Pons (tissue), 1 donor: ENCODE measurements at regions not wholly inside any gene's neighbourhood (a gene's known extent, or its start where the extent isn't known, plus 50 kb on each side); places are given as distances from the start of the nearest gene placed in this dataset.
"Not testable (repeated sequence)": the region's sequence is repeated elsewhere in the genome, so short reads cannot be mapped to it uniquely, and the experiment has no call there.

ENCODE experiments used
- DNase-seq: peaks from one replicate; pipeline ENCODE4 v3.0.0-alpha.2; 2016; ENCODE audit warnings: low spot score

DNA sequence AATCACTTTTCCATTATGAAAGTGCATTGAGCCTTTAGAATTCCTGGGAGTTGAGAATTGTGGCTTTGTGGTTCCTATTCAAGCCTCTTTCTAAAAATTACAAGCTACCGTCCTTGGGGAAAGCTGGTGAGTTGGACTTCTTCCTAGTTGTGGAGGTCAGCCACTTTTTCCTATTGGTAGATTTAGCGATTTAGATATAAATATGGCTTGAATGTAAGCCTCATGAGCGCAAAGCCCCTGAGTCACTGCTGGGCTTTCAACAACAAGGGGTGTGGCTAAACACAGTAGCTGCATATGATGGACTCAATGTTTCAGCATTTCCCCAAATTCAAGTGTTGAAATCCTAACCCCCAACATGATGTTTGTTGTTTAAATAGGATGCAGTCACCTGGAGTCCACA, 150.0 kb upstream of the IGFBP3 start:
- no peak for DNase-seq

DNA sequence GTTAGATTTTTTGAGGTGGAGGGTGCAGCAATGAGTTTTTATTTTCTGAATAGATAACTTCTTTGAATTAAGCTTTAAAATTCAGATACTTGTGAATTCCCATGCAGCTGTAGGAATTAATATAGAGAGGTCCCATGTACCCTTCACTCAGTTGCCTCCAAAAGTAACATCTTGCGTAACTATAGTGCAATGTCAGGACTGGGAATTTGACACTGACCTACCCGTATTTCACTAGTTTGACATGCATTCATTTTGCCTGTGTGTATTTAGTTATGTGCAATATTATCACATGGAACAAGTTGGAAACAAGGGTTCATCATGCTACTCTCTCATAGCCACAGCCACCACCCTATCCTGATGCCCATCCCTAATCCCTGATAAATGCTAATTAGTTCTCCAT, 147.1 kb upstream of the IGFBP3 start:
- no peak for DNase-seq

DNA sequence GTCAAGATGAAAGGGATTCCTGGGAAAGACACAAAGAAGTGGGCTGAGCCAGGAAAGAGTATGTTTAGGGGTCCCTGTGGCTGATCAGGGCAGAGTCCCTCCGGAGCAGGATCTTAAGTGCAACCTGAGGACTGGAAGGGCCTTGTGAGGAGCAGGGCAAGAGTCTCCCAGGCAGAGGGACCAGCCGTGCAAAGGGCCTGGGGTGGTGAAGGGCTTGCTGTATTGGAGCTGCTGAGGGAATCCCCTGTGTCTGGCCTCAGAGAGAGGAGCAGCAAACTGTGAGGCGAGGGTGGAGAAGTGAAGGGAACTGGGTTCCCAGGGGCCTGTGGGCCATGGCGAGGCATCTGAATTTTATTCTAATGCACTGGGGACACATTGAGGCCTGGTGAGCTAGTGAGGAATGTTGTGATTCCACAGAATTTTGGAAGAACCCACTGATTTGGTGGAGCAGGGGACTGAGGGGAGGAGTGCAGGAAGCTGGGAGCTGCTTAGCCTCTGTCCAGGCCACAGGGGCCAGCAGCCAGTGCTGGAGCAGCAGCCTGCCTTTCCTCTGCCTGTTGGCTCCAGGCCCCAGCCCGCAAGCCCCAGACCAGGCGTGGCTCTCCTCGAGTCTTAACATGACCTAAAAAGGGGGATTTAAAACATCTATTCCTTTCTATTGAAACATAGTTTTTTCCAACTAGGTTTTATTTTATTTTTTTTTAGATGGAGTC, 138.4 kb upstream of the IGFBP3 start:
- no peak for DNase-seq

DNA sequence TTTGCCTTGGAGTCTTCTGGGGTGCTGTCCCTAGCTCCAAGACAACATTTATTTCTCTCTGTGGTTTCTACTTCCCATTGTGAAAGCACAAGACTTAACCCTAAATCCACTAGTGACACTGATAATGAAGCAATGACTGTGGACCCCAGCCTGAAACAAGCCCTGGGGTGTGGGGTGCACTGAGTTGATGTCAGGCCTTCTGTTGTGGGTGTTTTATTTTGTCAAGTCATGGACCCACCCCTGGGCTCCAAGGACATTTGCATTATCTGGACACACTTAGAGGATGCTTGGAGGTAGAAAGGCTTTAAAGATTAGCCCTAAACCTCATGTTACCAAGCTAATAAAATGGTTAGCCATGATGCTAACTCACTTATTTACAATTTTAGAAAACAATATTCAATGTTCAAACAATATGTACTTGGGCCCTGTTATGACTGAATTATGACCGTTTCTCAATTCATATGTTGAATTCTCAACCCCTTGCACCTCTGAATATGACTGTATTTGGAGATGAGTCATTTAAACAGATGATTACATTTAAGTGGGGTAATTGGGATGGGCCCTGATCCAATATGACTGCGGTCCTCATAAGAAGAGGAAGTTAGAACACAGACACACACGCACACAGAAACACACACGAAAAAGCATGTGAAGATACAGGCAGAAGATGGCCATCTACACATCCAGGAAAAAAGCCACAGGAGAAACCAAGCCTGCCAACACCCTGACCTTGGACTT, 137.2 kb upstream of the IGFBP3 start:
- DNase-seq = no peak

DNA sequence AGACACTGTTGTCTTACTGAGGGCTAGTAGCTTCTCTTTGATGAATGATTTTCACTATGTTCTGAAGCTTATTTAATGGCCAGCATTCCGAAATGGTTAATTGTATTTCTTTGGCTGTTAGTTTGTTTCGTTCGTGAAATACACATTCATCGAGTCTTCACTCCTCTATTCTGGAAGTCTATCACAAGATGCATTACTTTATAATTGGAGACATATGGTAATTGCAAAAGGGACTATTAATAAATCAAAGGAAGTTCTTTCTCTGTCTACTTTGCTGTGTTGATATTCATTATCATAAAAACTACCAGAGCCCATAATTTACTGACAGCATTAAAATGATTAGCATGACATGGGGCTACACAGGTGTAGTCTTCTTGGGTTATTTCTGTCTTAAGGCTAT, 133.8 kb upstream of the IGFBP3 start:
- no peak for DNase-seq

DNA sequence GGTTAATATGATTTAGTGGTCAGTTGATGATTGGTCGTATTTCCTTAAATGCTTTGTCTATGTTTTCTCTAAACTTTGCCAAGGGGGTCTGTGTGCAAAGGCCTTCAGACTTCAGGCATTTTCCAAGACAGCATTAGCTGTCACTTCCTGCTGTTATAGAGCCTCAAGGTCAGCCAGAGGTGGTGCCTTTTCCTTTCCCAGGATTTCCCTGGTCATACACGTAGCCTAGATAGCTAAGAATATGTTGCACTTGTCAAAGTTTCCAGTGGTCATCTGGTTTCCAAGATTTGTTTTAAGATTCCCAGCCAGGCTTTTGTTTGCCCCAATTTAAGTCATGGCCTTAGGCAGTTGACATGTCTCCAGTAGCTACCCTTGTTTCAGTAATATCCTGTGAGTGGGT, 133.2 kb upstream of the IGFBP3 start:
- DNase-seq = no peak

DNA sequence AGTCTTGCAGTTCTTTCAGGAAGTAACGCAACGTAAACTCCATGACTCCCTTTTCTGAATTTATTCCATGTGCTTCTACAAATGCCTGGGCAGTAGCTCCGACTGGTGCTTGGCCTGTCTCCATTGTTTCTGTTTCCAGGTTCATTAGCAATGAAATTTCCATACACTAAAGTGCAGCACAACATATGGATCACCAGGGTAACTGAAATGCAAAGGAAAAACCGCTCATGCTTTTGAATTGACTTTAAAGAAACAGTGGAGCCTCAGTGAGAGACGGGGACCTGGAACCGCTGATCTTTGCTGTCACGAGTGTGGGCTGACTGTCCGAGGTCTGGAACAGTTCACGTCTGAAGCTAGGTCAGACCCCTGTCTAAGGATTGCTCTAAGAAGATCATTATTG, 126.5 kb upstream of the IGFBP3 start:
- DNase-seq = no peak

DNA sequence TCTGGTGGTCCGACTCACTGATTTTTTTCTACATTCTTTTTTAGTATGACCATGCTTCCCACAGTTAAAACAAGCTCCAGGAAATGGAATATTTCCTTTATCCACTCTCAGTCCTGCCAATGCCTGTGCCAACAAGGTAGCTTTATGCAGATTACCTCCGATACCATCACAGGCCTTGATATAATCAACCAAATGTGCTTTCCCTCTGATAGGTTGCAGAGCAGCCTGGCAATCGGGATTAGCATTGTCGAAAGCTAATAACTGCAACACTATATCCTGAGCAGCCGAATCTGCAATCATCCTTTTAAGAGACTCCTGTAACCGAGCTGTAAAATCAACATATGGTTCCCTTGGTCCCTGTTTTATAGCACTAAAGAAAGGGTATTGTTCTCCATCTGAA, 122.3 kb upstream of the IGFBP3 start:
- not testable (repeated sequence) for DNase-seq

DNA sequence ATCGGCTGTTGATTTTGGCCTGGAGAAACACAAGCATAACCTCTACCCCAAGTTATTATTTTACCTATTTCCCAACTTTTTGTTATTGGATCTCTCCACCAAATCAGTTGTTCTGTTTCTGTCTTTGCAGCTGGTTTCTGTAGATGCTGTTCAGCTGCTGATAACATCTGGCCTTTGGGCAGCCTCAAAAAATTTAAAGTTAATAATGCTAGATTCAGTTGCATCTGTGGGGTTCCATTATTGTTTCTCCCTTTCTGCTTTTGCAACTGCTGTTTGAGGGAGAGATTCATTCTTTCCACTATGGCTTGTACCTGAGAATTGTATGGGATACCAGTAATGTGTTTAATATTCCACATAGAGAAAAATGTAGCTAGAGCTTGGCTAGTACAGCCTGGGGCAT, 118.7 kb upstream of the IGFBP3 start:
- not testable (repeated sequence) for DNase-seq

DNA sequence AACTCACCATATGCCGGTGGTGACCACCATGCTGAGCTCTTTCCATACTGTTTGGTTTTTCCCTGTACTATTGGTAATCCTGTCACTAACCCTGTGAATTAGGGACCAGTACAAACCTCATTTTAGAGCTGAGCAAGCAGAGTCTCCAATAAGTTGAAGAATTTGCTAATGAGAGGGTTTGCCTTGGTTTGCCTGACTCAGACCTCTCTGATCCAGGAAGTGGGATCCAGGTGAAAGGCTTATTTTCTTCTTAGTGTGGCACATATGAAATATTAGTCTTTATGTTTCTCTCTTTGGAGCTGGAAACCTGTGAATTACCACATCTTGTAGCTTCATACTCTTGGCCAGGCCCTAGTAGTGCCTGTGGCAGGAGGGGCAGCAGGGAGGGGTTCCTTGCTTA, 114.1 kb upstream of the IGFBP3 start:
- DNase-seq = no peak

DNA sequence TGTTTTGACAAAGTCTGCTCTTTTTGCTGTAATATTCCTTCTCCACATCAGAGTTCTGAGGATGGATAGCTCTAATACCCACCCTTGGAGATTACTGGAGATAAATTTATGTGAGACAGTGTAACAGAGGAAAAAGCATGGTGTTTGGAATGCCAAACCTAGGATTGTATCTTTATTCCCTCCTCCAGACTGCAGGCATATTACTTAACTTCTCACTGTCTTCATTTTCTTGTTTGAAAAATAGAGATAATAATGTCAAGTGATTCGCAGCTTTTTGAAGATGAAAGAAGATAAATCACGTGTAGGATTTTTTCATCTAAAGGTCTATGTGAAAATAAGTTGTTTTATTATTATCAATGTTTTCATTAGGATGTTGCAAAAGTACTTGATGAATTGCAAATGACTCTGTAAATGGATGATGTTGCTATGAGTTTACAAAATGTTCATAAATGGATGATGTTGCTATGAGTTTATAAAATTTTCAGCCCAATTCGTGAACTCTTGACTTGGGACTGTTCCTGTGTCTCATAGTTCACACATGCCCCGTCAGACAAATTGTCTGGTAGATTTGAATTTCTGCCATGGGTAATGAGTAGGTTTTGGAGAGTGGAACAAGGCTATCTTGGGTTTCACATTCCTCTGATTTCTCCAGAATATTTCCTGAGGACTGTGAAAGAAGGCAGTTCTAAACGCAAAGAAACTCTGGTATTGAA, 113.1 kb upstream of the IGFBP3 start:
- no peak for DNase-seq

DNA sequence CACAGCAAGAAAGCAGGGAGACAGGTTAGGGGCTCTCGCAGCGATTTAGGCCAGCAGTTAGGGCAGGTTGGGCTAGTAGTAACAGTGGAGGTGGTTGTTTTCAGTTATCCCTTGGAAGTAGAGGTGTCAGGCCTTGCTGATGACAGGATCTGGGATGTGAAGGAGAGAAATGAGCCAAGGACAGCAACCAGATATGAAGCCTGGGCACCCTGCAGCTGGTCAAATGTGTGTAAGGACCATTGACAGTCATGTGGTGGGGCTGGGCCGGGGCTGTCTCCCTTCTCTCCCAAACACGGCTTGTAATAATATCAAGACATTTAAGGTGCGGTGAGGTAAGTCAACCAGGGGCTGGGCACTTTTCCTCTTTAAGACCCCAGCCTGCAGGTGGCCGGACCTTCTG, 112.5 kb upstream of the IGFBP3 start:
- no peak for DNase-seq

DNA sequence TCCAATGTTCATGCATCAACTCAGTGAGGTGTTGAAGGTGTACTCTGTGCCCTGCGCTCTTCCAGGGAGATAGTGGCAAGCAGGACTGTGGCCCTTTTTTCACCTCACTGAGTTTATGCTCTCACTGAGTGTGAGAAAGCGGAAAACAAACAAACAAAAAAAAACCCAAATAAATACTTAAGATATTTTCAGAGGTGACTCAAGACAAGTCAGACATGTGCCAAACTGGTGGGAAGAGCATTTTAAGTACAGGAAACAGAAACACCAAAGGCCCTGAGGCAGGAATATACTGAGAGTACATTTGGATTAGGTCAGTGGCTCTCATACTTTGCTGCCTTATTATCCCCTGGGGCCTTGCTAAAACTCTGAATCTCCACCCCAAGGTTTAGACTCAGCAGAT, 111.9 kb upstream of the IGFBP3 start:
- DNase-seq = no peak

DNA sequence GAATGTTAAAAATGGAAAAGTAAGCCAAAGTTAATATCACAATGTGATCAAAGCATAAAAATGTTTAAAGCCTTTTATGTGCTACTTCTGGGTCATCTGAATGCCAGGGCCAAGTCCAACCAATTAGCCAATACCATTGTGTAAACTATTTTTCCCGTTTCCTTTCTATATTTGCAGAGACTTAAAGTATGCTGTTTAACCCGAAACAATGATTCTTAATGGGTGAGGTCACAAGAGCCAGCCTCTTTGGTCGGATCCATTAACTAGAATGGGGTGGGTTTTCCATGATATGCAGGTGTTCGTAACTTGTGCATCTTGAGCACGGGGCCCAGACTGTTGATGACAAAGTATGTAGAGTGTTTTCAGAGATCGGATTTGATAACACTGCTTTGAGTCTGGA, 111.3 kb upstream of the IGFBP3 start:
- DNase-seq = no peak

DNA sequence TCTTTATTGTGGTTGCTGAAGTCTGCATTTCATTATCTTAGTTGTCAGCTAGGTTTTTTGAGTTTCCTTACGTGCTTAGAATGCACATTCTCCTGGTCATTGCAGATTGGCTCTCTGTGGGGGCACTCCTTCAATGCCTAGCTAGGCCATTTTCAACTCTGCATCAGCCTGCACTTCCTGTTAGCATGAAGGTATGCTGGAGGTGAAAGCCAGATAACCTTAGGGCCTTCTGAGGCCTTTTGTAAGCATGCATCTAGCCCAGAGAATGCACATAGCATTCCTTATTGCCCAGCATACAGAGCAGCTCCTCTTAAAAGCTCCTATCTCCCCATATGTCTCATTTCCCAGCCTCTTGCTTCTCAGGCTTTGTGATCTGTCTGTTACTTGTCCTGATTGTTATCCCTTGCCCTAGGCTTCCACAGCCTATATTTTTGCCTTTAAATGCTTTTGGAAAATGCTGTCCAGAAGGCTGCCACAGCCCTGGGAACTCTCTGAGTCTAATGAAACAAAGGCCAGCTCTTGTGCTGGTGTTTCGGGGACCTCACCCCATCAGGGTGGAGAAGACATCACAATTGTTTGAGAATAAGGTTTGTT, 108.1 kb upstream of the IGFBP3 start:
- DNase-seq = no peak

DNA sequence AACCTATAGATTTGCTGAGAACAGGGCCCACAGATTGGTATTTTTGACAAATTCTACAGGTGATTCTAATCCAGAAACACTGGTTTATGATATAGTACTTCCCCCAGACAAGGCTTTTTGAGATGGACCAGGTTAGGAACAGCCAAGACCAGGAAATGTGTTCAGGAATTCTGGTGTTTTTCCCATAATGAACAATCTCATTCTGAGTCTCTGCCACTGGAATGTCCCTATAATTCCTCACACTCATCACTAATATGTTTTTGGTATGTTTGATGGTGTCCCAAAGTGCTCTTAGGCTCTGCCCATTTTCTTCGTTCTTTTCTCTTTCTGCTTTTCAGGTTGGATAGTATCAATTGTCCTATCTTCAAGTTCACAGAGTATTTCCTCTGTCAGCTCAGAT, 107.2 kb upstream of the IGFBP3 start:
- no peak for DNase-seq

DNA sequence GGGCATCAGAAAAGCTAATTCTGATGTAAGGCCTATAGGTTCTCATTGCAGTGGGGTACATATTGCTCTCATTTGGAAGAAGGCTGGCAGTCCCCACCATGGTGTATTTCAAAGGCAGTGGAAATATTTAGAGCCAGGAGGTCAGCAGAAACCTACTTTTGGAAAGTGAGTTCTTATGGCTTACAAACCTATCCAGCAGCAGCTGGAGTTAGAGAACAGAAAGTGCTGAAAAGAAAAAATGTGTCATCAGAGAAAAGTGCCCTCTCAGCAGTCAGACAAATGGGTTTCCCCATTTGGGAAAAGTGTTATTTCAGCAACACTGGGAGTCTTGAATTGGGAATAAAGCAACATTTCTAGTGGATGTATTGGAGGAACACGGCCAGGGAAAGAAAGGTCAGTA, 105.7 kb upstream of the IGFBP3 start:
- DNase-seq = no peak

DNA sequence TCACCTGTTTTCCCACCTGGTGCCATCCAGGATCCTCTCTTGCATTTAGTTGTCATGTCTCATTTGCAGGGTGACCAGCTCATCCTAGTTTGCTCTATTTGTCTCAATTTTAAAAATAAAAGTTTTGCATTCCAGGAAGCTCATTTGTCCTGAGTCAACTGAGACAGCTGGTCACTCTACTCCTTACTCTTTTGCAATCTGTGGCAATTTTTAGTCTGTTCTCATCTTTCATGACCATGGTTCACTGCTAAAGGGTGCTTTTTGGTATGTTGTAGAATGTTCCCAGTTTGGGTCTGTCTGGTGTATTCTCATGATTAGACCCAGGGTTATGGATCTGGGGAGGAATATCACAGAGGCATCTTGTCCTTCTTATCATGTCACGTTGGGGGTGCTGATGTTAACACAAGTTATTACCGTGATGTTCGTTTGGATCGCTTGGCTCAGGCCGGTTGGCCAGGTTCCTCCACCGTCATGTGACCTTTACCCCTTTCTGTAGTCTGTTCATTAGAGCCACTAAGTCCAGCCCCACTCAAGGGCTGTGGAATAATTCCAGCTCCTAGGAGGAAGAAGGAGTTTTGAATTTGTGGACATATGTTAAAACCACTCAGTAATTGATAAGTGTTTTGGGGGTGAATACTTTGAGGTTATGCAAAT, 103.3 kb upstream of the IGFBP3 start:
- DNase-seq = no peak

DNA sequence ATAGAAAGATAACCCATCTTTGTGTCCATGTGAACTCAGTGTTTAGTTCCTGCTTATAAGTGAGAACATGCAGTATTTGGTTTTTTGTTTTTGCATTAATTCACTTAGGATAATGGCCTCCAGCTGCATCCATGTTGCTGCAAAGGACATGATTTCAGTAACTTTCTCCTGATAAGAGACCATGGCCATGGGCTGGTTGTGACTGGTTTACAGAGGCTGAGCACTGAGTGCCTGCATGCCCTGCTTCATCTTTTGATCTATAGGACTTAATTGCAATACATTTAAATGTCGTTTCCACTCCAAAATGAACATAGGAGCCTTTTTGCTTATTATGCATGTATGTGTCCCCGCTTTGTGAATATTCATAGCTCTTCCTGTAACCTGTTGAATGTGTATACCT, 101.3 kb upstream of the IGFBP3 start:
- DNase-seq = no peak

DNA sequence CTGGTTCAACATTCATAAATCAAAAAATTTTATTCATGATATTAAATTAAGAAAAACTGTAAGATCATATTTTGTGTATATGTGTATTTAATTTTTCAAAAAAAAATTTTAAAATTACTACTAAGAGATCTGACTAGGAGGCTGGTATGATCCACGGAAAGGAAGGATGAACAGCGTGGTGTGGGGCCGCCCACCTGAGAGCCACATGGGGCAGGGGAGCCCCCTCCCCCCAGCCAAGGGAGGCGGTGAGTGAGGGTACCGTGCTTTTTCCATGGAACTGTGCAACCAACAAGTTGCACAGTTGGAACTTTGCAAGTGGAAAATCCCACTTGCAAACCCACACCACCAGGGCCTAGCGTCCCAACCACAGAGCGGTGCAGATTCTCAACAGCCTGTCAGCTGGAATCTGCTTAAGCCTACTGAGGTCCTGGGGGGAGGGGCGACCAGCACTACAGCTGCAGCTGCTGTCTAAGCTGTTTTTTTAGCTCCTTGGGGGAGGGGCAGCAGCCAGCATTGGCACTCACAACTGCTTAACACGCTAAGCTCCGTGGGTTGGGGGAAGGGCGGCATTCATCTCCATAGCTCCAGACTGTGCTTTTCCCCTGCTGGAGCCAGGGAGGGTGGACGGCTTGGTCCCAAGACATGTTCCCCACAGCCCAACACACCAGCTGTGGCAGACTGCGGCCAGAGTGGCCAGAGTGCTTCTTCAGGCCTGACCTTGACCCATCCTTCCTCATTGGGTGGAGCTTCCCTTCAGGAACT, 94.2 kb upstream of the IGFBP3 start:
- no peak for DNase-seq

DNA sequence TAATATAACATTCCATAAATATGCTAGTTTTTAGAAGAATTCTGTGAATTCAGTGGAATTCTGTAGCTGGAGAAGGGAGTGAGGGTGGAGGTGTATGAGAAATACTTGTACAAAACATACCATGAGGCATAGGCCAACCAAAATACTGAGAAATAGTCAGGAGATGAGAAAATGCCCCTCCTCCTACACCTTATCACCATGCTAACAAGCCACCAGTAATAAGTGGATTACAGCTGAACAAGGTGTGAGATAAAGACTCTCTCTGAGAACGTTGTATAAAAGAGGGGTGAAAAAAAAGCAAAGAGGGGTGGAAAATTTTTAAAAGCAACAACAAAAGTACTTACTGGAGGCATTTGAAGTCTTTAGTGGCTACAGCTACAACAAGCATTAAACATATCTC, 90.4 kb upstream of the IGFBP3 start:
- DNase-seq = no peak

DNA sequence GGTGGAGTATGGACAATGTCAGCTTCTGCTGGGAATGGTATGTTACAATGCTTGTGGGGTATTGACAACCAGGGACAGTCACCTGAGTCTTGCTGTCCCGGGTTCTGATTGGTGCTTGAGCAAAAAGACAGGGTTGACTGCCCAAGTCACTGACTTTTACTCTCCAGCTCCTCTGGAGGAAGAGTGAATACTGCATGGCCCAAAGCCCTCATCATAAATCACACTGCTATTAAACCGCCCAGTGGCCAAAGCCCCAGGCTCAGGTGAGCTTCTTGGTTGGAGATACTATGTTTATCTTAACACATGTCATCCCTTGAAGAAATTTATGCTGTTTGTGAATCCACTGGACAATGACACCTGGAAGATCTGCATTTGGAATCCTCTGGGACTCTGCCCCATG, 90.0 kb upstream of the IGFBP3 start:
- DNase-seq = no peak
